ENCODE measurements at regions not wholly inside any gene's neighbourhood (a gene's known extent, or its start where the extent isn't known, plus 50 kb on each side); places are given as distances from the start of the nearest gene placed in this dataset.

DNA sequence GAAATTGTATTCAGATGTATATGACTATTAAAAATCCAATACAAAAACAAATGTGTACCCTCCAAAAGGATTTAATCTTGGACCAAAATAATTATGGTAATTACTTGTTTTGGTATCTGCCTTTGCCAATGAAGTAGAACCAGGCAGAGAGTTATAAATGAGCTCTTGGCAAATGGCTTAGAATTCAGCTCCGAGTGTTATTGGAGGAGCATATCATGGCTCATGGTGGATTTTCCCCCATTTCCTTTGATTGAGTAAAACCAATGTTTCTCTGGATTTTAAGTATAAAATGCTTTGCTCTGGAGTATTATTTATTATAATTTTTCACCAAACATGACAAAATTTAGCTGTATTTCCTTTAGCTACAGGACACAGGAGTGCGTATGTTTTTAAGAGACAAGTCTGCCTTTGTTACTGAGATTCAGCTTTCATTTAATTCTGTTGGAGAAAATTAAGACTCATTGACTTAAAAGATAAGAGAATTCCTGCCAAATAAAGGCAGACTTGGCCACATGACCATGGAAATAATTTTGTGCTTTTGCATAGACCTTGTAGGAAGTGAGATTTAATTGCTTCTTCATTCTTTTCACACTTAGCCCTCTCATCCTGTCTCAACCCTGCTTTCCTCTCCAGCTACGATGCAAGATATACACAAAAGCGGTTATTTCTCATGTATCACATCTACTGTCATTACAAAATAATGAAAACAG lies 281.0 kb upstream of the SOX11 start:
- TF ChIP-seq EZH2 (IDR thresholded peaks at IDR 0.05; ENCODE audit: insufficient read depth, poor library complexity, severe bottlenecking) (no peak), EZH2phosphoT487 (IDR thresholded peaks at IDR 0.05; ENCODE audit: insufficient read depth, low read depth) (no peak)

Measured in GM23248 (cell line).